Loucy (cell line): ENCODE measurements at regions not wholly inside any gene's neighbourhood (a gene's known extent, or its start where the extent isn't known, plus 50 kb on each side); places are given as distances from the start of the nearest gene placed in this dataset.

Source experiments
- EZH2phosphoT487 ChIP-seq: fragments of 200-600 bp; IDR thresholded peaks from 2 replicates; pipeline ENCODE4 v1.6.1; 2018; ENCODE audit warnings: antibody characterized with exemption, mild to moderate bottlenecking, moderate library complexity, borderline replicate concordance
- TF ChIP-seq, protein P1 (sequence below): fragments of 200-600 bp; sonication (generic); conservative IDR thresholded peaks from 2 replicates; pipeline ENCODE4 v1.5.1; 2014; ENCODE audit warnings: mild to moderate bottlenecking, antibody characterized with exemption, low read length

DNA sequence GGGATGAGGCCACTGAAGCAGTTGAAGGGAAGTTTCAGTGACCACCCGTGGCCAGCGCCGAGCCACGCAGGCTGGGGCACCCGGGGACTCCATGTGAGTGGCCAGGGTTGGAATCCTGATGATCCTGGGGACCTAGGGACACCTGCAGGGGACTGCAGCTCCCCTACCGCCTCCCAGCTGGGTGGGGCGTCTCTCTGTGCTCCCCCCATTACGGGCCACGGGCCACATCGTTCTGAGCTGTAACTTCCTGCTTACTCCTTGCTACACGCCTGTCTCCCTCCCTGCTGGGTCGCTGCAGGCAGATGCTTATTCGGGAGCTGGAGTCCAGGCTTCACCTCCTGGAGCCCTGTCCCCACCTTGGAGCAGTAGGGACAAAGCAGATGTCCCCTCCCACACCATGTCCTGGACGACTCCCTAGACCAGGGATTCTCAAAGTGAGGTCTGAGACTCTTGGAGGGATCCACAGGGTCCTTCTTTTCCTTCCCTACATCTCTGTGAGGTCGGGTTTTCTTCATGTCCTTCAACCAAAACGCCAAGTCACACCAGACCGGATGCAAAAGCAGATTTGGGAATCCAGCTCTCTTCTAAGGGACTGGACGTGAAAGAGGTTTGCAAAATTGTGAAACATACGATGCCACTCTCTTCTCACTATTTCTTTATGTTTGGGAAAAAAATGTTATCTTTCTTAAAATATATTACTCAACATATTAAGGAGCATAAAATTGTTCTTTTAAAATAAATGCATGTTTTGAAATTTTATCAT is 85.9 kb upstream of the NCOR2 start:
- TF ChIP-seq, protein P1, sequence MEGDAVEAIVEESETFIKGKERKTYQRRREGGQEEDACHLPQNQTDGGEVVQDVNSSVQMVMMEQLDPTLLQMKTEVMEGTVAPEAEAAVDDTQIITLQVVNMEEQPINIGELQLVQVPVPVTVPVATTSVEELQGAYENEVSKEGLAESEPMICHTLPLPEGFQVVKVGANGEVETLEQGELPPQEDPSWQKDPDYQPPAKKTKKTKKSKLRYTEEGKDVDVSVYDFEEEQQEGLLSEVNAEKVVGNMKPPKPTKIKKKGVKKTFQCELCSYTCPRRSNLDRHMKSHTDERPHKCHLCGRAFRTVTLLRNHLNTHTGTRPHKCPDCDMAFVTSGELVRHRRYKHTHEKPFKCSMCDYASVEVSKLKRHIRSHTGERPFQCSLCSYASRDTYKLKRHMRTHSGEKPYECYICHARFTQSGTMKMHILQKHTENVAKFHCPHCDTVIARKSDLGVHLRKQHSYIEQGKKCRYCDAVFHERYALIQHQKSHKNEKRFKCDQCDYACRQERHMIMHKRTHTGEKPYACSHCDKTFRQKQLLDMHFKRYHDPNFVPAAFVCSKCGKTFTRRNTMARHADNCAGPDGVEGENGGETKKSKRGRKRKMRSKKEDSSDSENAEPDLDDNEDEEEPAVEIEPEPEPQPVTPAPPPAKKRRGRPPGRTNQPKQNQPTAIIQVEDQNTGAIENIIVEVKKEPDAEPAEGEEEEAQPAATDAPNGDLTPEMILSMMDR = no peak
- no peak for TF ChIP-seq EZH2phosphoT487
